8988T (cell line): ENCODE measurements at regions not wholly inside any gene's neighbourhood (a gene's known extent, or its start where the extent isn't known, plus 50 kb on each side); places are given as distances from the start of the nearest gene placed in this dataset.
"Not testable (repeated sequence)": the region's sequence is repeated elsewhere in the genome, so short reads cannot be mapped to it uniquely, and the experiment has no call there.

ENCODE experiments used
- DNase-seq: peaks from one replicate; pipeline ENCODE4 v3.0.0; 2011

- no peak for DNase-seq
Measured at GRCh38 chr21:28099001-28099705, 893.5 kb downstream of the LTN1 start.

DNA sequence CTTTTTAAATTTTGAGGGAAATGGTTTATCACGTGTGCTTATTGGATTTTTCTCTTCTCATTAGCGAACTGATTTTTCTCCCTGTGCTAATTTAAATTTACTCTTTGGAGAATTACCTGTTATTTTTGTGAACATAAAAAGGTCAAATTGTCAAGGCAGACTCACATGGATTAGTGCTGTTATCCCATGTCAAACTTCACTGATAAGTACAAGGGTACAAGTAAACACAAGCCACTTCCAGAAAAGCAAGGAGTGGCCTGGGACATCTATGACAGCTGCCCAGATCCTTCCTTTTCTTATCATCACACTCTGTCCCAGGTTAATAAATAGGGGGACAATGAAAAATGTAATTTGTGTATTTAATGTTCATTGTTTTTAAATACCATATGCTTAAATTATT is 901.2 kb downstream of the LTN1 start:
- no peak for DNase-seq

DNA sequence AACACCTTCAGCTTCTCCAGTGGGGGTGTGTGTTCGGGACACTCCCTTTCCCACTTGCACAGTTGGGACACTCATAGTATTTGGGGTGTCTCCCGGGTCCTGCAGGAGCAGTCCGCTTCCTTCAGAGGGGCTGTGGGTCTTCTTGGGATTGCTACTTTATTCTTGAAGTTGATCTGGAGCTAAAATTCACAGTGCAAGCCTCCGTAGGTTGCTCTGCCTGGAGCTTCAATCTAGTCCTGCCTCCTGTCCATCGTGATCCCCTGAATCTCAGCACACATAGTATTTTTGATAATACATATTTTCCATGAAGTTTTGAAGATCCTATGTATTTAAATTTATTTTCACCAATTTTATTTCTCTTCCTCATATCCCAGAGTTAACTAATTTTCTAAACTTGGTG is 902.1 kb downstream of the LTN1 start:
- DNase-seq, result no peak

DNA sequence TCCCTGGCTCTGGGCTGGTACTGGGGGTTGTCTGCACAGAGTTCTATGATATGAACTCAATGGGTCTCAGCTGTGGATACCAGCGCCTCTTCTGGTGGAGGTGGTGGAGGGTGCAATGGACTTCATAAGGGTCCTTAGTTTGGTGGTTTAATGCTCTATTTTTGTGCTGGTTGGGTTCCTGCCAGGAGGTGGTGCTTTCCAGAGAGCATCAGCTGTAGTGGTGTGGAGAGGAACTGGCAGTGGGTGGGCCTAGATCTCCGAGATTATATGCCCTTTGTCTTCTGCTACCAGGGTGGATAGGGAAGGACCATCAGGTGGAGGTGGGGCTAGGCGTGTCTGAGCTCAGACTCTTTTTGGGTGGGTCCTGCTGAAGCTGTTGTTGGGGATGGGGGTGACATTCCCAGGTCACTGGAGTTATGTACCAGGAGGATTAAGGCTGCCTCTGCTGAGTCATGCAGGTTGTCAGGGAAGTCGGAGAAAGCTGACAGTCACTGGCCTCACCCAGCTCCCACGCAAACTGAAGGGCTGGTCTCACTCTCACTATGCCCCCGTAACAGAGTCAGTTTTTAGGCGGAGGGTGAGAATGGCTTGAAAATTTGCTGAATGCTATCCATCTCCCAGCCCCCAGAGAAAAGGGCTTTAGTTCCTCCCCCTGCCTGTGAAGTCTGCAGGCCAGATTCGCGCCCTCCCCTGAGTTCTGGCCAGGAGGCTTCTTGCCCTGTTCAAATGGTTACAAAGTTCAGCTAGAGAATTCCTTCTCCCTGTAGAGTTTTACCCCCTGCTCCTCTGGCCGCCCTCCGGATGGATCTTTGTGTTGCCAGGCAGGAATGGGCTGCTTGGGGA is 902.9 kb downstream of the LTN1 start:
- DNase-seq, result no peak

- no peak for DNase-seq
Measured at GRCh38 chr21:28086861-28087581, 905.7 kb downstream of the LTN1 start.

GRCh38 chr21:28084951-28085350 is 907.7 kb downstream of the LTN1 start:
- DNase-seq, result no peak

- no peak for DNase-seq
Measured at GRCh38 chr21:28083350-28083749, 909.3 kb downstream of the LTN1 start.

DNA sequence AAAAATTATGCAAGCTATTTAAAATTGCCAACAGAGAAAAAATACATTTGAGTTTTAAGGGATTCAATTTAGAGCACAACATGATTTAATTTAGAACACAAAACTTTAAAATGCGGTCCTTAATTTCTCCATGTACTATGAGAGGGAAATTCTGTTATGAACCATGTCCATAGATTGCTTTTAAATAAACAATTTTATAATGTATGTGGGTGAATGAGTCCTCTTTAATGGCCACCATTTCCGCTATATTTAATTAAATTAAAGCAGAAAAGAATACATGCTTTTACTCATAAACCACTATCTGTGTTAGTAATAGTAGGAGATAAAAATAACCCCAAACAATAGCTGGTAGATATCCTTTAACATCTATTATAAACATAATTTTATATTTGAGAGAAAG is 914.6 kb downstream of the LTN1 start:
- DNase-seq, result no peak

DNA sequence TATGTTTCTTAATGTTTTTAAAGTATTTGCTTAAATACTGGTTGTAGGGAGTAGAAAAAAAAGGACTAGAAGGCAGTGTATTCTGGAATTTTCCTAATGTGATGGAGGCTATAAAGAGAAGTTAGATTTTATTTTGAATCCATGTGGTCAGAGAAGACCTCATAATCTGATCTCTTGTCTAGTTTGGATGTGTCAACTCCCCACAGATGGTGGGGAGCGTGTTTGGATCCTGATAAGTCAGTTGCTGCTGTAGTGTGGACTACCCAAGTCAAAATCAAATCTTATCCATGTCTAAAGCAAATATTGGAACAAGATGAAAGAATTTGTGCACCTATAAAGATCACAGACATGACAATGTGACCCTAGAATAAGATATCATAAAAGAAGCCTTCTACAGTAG is 918.0 kb downstream of the LTN1 start:
- DNase-seq, result no peak

DNA sequence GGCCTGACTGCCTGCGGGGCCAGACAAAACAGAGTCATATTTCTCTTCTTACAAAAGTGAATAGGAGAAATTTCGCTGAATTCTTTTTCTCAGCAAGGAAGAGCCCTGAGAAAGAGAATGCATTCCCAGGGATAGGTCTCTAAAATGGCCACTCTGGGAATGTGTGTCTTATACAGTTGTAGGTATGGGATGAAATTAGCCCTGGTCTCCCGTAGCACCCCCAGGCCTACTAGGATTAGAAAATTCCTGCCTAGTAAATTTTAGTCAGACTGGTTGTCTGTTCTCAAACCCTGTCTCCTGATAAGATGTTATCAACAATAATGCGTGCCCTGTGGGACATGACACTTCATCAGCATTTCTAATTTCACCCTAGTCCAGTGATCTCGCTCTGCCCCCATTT is 920.1 kb downstream of the LTN1 start:
- DNase-seq, result no peak

DNA sequence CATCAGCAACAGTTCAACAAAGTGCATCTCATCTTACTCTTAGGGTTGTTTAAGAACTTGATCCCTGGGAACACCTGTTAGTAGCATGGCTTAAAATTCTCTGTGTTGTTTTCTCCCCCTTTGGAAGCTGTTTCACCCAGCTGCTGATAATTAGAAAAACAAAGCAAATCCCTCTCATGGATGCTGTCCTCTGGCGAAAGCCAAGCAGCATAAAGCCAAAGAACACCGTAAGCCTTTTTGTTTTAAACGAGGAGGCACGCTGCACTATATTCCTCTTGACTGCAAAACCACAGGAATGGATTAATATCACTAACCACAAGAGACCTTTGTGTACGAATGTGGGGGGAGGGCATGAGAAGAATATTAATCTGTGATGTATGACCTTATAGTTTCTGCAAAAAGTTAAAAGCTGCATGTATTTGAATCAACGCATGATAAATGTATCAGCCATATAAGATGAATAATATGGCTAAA is 923.2 kb downstream of the LTN1 start:
- DNase-seq, result no peak

GRCh38 chr21:28068455-28069358 is 924.0 kb downstream of the LTN1 start:
- no peak for DNase-seq

DNA sequence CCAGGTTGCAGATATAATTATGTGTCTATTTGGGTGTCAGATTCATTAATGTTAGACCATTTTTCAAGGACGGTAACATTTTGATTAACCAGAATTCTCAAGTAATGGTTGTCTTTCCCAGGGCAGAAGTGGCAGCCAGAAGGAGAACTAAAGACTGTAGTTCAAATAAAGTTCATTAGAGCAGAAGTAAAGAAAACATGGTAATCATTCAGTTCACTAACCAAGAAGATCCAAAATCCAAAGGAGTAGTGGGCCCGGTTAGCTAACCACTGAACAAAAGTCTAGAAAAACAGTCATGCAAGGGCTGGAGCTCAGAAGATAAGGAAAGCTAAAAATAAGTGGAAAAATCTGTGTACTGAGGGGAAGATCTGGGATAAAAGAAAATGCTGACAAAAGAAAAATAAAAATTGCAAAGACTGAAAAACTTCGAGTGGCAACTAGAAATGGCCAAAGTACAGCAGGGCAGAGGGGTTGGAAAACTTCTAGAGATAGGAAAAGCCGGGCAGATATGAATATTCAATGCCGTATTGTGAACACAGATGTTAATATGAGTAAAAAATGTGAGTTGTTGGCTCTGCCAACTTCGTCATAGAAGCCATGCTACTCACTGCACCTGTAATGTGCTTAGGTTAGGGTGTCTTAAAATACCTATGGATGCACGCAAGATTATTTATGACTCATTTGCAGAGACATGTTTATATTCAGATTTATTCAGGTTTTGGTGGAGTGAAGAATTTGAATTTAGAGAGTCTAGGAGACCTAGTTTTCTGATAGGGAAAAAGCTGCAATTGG is 925.9 kb downstream of the LTN1 start:
- no peak for DNase-seq

DNA sequence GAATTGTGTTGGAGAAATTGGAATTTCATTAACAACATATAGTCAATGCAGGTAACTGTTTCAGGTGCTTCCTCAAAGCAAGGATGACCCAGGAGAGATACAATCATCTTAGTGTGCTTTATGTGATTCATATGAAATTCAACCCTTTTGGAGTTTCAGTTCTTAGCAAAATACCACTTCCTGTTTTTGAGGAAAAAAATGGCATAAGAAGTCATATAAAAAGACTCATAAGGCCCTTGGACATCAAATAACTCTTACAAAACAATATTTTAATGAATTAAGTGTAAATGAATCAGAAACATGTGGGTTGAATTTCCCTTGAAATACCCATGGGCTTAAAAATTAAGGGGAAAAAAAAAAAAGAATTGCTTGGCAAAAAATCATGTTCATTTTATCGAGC is 926.6 kb downstream of the LTN1 start:
- DNase-seq, result no peak

DNA sequence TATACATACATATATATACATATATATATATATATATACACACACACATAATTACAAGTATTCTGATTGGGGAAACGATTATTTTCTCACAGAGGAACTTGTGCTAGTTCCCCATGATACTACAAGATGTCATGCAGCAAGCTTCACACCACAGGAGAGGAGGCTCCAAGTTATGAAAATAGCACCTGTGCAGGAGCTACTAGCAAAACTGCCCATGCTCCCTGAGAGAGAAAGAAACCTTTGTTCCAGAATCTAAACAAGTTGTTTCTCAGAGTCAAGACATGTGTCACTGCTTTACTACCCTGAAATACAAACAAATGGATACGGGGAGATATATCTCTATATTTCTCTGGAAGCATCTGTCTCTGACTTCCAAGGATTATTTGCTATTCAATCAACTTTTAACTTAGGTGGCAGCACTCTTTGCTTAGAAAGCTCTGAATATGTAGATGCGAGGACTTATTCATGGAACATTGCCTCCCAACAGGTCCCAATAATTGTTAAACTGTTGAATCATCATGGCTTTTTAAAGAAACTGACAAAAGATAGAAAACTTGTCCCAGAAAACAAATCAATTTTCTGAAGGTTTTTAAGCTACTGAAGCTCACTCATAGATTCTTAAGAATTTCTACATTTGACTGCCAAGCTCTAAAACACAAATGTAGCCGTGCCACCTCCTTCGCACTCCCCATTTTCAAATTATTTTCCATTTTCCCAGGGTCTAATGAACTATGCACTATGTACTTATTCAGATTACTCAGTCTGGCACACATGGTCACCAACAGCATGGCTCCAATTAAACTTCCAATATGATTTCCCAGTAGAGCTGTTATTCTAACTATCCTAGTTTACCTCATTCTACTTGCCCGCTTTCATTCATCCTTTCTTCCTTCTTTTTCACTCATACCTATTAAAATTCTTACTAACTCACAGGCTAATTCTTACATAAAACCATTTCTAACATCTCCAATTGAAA is 929.1 kb downstream of the LTN1 start:
- DNase-seq, result no peak

DNA sequence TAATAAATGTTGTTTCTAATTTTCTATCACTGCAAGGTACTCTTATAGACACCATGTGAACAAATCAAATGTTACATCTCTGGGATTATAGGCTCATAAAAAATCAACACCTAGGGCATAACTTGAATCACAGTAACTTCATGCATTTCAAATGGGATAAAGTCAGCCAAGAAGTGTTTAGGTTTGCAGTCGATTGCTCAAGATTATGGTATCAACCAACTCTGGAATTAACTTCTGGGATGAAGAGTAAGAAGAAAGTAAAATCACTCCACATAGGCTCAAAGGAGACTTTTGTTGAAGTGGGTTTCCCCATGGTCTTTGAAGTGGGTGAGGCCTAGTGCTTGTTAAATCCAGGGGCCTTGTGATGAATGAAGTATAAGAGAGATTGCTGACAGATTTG is 939.7 kb downstream of the LTN1 start:
- DNase-seq, result not testable (repeated sequence)

GRCh38 chr21:28051649-28052048 is 941.0 kb downstream of the LTN1 start:
- not testable (repeated sequence) for DNase-seq

DNA sequence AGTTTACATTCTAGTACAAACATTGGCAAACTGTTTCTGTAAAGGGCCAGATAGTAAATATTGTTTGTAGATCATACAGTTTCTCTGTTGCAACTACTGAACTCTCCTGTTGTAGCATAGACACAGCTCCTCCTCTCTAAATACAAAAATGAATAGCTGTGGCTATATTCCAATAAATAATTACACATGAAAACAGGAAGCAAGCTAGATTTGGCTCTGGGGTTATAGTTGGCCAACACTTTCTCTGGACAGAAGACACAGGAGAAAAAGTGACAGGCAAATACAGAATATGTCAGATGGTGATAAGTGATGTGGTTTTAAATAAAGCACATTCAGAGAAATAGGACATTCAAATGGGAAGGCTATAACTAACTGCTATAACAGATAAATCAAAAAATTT is 957.0 kb downstream of the LTN1 start:
- DNase-seq, result not testable (repeated sequence)

GRCh38 chr21:28034916-28035315 is 957.8 kb downstream of the LTN1 start:
- not testable (repeated sequence) for DNase-seq

- not testable (repeated sequence) for DNase-seq
Measured at GRCh38 chr21:28034334-28034733, 958.3 kb downstream of the LTN1 start.
